ENCODE measurements at regions not wholly inside any gene's neighbourhood (a gene's known extent, or its start where the extent isn't known, plus 50 kb on each side); places are given as distances from the start of the nearest gene placed in this dataset.

DNA sequence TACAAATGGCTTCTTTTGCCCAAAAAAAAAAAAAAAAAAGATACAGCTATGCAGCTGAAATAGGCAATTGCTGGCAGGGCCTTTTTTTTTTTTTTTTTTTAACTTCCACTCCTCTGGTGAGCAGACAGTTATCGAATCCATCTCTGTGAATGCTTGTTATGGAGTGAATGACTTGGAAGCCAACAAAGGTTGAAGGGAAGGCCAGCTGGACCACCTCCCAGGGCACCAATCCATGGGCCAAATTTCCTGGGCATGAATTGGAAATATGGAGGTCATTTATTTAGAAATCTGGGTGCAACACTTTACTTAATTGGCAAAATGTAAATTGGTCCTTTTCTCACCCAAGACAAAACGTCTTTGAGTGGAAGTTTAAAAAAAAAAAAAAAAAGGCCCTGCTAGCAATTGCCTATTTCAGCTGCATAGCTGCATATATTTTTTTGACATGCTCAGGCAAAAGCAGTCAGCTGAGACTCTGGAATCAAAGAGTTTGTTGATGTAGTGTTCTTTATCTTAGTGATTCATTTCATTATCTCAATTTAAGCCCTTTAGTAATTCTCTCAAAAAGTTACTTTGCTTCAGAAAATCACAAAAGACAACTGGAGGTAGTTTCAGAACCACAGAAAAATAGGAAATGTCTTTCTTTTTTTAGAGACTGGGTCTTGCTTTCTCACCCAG is 392.2 kb upstream of the KLF4 start:
- CTCF ChIA-PET, result no interaction called here

DNA sequence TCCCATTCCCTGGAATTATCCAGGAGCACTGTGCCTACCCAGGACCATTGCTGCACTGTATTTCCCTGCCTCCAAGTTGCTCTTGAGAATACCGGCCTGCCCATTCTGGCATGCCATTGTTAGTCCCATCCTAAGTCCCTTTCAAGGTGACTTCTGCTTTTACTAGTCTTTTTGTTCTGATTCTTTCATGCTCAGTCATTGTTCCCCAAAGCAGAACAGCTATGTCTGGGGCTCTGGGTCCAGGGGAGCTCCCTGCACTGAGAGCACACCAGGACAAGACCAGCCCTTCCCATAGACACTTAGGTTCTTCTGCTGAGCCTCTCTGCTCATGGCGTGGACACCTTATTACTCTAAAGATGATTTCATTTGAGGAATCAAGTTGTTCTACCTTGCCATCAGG is 388.9 kb upstream of the KLF4 start:
- Histone ChIP-seq H3K36me3 (ENCODE audit: control insufficient read depth in 4 of 4, insufficient read depth in 4 of 4, low read length in 3 of 4) (no peaks in the 10 kb centered on the region), H3K4me1 (ENCODE audit: control extremely low read depth in 1 of 4, control insufficient read depth in 4 of 4, insufficient read depth in 4 of 4, low read length in 3 of 4) (peaks cover 0 to 9% (median 8%) of the 10 kb centered on the region in 4 experiments), H3K27ac (ENCODE audit: insufficient read depth in 1 of 2, low read depth in 1 of 2, low read length in 2 of 2, poor library complexity in 1 of 2, severe bottlenecking in 2 of 2) (no peak overlapping the region), H3K27me3 (replicated peaks in 2 of 5; ENCODE audit: control insufficient read depth in 4 of 5, insufficient read depth in 5 of 5, low read length in 4 of 5) (no peaks in the 10 kb centered on the region), H3K4me3 (ENCODE audit: control insufficient read depth in 1 of 7, extremely low read depth in 1 of 7, insufficient read depth in 4 of 7, low read depth in 2 of 7, low read length in 6 of 7) (no peak overlapping the region), H3K9me3 (ENCODE audit: control extremely low read depth in 1 of 5, control insufficient read depth in 4 of 5, insufficient read depth in 2 of 5, low read depth in 1 of 5, low read length in 4 of 5) (no peaks in the 10 kb centered on the region)
- CTCF ChIA-PET, result no interaction called here
- 100% methylated on average over 2 of the region's 2 CpGs for WGBS (ENCODE audit: insufficient coverage)
- POLR2A ChIA-PET, result no interaction called here
- no peak for DNase-seq

More for the DNA sequence above, 392.2 kb upstream of the KLF4 start:
- H3K4me1 ChIP-seq (ENCODE audit: control extremely low read depth in 1 of 4, control insufficient read depth in 4 of 4, insufficient read depth in 4 of 4, low read length in 3 of 4), result no peaks in the 10 kb centered on the region
- H3K36me3 ChIP-seq (ENCODE audit: control insufficient read depth in 4 of 4, insufficient read depth in 4 of 4, low read length in 3 of 4), result no peaks in the 10 kb centered on the region
- H3K27me3 ChIP-seq (replicated peaks in 2 of 5; ENCODE audit: control insufficient read depth in 4 of 5, insufficient read depth in 5 of 5, low read length in 4 of 5), result no peaks in the 10 kb centered on the region
- no peak overlapping the region for H3K4me3 ChIP-seq (ENCODE audit: control insufficient read depth in 1 of 7, extremely low read depth in 1 of 7, insufficient read depth in 4 of 7, low read depth in 2 of 7, low read length in 6 of 7)
- no peaks in the 10 kb centered on the region for H3K9me3 ChIP-seq (ENCODE audit: control extremely low read depth in 1 of 5, control insufficient read depth in 4 of 5, insufficient read depth in 2 of 5, low read depth in 1 of 5, low read length in 4 of 5)
- WGBS (ENCODE audit: insufficient coverage), result 100% methylated on average over 2 of the region's 2 CpGs
- DNase-seq, result no peak
- POLR2A ChIA-PET, result no interaction called here
- H3K27ac ChIP-seq (ENCODE audit: insufficient read depth in 1 of 2, low read depth in 1 of 2, low read length in 2 of 2, poor library complexity in 1 of 2, severe bottlenecking in 2 of 2), result no peak overlapping the region

DNA sequence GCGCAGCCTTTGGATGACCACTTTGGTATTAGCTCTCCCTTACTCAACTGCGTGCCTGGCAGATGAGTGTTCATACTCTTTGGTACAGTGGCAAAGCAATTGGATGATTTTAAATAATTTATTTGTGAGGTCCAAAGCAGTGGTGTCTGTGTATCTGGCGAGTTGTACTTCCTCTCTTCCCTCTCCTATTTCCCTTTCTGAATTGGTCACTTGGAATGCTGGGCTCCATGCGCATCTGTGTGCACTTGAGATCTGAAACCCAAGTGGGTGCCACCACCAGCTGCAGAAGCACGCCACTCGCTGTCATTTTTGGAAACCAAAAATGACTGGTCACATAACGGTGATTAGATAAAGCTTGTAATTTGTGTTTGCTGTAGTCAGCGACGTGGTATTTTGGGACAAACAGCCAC is 386.0 kb upstream of the KLF4 start:
- 89% methylated on average over 3 of the region's 9 CpGs for WGBS (ENCODE audit: insufficient coverage)

DNA sequence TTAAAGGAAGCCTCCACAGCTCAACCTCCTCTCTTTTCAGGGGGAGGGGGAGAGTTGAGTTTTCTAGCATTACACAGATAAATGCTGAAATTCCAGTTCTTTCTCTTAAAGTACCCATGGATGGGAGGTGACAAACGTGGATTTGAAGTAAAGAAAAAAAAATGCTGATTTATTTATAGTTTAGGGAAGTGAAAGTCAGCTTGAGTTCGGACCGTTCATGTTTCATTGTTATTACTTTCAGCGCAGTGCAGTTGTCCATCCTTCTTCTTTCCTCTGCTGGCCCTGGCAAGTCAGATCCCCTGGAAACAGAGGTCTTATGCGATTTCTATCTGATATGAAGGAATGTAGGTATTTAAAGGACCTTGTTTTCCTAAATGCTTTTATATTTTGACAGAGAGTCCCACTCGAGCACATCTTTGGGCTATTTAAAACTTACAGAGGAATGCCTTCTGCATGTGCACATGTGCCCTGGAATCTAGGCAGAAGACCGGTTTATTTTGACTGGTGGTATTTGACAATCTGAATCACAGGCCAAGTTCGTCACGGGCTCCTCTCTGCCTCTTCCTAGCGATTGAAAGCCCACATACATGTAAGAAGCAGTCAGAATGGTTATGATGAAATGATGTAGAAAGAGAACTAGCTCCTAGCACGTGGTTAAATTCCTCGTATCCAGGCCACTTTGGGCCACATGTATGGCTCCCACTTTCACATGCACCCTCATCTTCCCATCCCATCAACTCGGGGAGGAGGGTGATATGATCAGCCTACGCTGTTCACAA is 385.2 kb upstream of the KLF4 start:
- Histone ChIP-seq H3K9me3 (ENCODE audit: control extremely low read depth in 1 of 5, control insufficient read depth in 4 of 5, insufficient read depth in 2 of 5, low read depth in 1 of 5, low read length in 4 of 5) (no peaks in the 10 kb centered on the region), H3K27me3 (replicated peaks in 2 of 5; ENCODE audit: control insufficient read depth in 4 of 5, insufficient read depth in 5 of 5, low read length in 4 of 5) (no peaks in the 10 kb centered on the region), H3K4me1 (ENCODE audit: control extremely low read depth in 1 of 4, control insufficient read depth in 4 of 4, insufficient read depth in 4 of 4, low read length in 3 of 4) (peaks cover 0 to 11% (median 9%) of the 10 kb centered on the region in 4 experiments), H3K36me3 (ENCODE audit: control insufficient read depth in 4 of 4, insufficient read depth in 4 of 4, low read length in 3 of 4) (no peaks in the 10 kb centered on the region), H3K4me3 (ENCODE audit: control insufficient read depth in 1 of 7, extremely low read depth in 1 of 7, insufficient read depth in 4 of 7, low read depth in 2 of 7, low read length in 6 of 7) (peak overlapping the region in 2 of 7 experiments; percentile 22 to 54), H3K27ac (ENCODE audit: insufficient read depth in 1 of 2, low read depth in 1 of 2, low read length in 2 of 2, poor library complexity in 1 of 2, severe bottlenecking in 2 of 2) (no peak overlapping the region)
- ChIA-PET CTCF (no interaction called here), POLR2A (no interaction called here)
- peak in 2 of 3 donors; percentile 39 to 43 for DNase-seq
- WGBS (ENCODE audit: insufficient coverage), result 72% methylated on average over 10 of the region's 14 CpGs

More for the DNA sequence above, 386.0 kb upstream of the KLF4 start:
- H3K4me3 ChIP-seq (ENCODE audit: control insufficient read depth in 1 of 7, extremely low read depth in 1 of 7, insufficient read depth in 4 of 7, low read depth in 2 of 7, low read length in 6 of 7), result no peak overlapping the region
- POLR2A ChIA-PET, result interaction anchor here (0.6 kb wide), 1 partner anchor 237 kb away, joined by 3 read pairs; no protein-coding TSS in a partner anchor
- H3K4me1 ChIP-seq (ENCODE audit: control extremely low read depth in 1 of 4, control insufficient read depth in 4 of 4, insufficient read depth in 4 of 4, low read length in 3 of 4), result peaks cover 0 to 11% (median 9%) of the 10 kb centered on the region in 4 experiments
- H3K9me3 ChIP-seq (ENCODE audit: control extremely low read depth in 1 of 5, control insufficient read depth in 4 of 5, insufficient read depth in 2 of 5, low read depth in 1 of 5, low read length in 4 of 5), result no peaks in the 10 kb centered on the region
- no peaks in the 10 kb centered on the region for H3K36me3 ChIP-seq (ENCODE audit: control insufficient read depth in 4 of 4, insufficient read depth in 4 of 4, low read length in 3 of 4)
- CTCF ChIA-PET, result no interaction called here
- no peak overlapping the region for H3K27ac ChIP-seq (ENCODE audit: insufficient read depth in 1 of 2, low read depth in 1 of 2, low read length in 2 of 2, poor library complexity in 1 of 2, severe bottlenecking in 2 of 2)
- no peak for DNase-seq
- H3K27me3 ChIP-seq (replicated peaks in 2 of 5; ENCODE audit: control insufficient read depth in 4 of 5, insufficient read depth in 5 of 5, low read length in 4 of 5), result no peaks in the 10 kb centered on the region

DNA sequence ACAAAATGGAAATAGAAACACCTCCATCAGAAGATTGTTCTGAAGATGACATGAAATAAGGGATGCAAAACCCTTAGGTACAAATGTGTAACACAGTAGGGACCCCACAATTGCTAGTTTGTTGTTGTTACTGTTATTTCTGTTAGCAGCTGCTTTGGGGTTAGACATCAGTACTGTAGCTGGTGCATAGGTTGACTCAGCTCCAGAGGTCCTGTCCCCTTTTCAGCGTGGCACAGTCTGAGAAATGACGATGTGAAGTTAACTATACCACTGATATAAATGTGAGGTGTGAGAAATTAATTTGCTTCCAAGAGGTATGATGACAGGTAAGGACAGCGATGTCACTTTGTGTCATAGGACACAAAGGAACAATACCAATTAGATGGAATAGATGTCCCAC is 384.6 kb upstream of the KLF4 start:
- Histone ChIP-seq H3K4me3 (ENCODE audit: control insufficient read depth in 1 of 7, extremely low read depth in 1 of 7, insufficient read depth in 4 of 7, low read depth in 2 of 7, low read length in 6 of 7) (peak overlapping the region in 1 of 7 experiments; percentile 54), H3K27ac (ENCODE audit: insufficient read depth in 1 of 2, low read depth in 1 of 2, low read length in 2 of 2, poor library complexity in 1 of 2, severe bottlenecking in 2 of 2) (no peak overlapping the region), H3K27me3 (replicated peaks in 2 of 5; ENCODE audit: control insufficient read depth in 4 of 5, insufficient read depth in 5 of 5, low read length in 4 of 5) (no peaks in the 10 kb centered on the region), H3K4me1 (ENCODE audit: control extremely low read depth in 1 of 4, control insufficient read depth in 4 of 4, insufficient read depth in 4 of 4, low read length in 3 of 4) (peaks cover 0 to 12% (median 9%) of the 10 kb centered on the region in 4 experiments), H3K9me3 (ENCODE audit: control extremely low read depth in 1 of 5, control insufficient read depth in 4 of 5, insufficient read depth in 2 of 5, low read depth in 1 of 5, low read length in 4 of 5) (no peaks in the 10 kb centered on the region), H3K36me3 (ENCODE audit: control insufficient read depth in 4 of 4, insufficient read depth in 4 of 4, low read length in 3 of 4) (no peaks in the 10 kb centered on the region)
- DNase-seq, result no peak
- CTCF ChIA-PET, result no interaction called here
- POLR2A ChIA-PET, result no interaction called here
- WGBS (ENCODE audit: insufficient coverage), result 100% methylated on average over 1 of the region's 3 CpGs

DNA sequence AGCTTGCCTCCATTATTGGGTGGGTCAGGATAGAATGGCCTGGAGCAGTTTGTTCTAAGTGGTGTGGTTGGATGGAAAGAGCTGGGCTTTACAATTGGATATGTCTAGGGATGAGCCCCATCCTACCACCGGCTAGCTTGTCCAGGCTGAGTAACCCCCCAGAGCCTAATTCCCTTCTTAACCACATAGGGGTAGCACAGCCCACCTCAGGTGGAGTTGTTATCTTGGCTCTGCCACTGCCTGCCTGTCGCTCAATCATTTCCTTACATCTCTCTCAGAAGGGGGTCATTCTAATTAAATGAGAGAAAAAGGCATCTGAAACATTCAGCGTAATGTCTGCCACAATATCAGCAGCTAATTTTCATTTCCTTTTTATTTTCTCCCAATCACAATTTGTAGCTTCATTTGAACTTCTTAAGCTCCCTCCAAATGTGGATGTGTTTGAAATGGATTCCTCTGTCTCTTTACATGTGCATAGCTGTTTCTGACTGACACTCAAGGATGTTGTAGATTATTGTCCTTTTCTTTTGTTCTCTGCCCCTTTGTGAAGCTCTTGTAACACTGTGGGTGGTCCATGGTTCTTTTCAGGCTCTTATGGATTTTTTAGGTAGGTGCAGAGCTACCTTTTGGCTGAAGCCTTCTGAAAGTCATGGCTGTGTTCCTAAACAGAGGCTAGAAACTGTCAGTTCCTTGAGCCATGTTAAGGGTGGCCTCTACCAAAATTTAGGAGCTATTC is 383.1 kb upstream of the KLF4 start:
- no CpG with 5 or more reads among the region's 3 CpGs for WGBS (ENCODE audit: insufficient coverage)
- DNase-seq, result no peak
- no peak overlapping the region for H3K27ac ChIP-seq (ENCODE audit: insufficient read depth in 1 of 2, low read depth in 1 of 2, low read length in 2 of 2, poor library complexity in 1 of 2, severe bottlenecking in 2 of 2)
- no peaks in the 10 kb centered on the region for H3K27me3 ChIP-seq (replicated peaks in 2 of 5; ENCODE audit: control insufficient read depth in 4 of 5, insufficient read depth in 5 of 5, low read length in 4 of 5)
- ChIA-PET CTCF (no interaction called here), POLR2A (no interaction called here)
- peaks cover 13 to 24% (median 22%) of the 10 kb centered on the region in 4 experiments for H3K4me1 ChIP-seq (ENCODE audit: control extremely low read depth in 1 of 4, control insufficient read depth in 4 of 4, insufficient read depth in 4 of 4, low read length in 3 of 4)
- no peak overlapping the region for H3K4me3 ChIP-seq (ENCODE audit: control insufficient read depth in 1 of 7, extremely low read depth in 1 of 7, insufficient read depth in 4 of 7, low read depth in 2 of 7, low read length in 6 of 7)
- H3K9me3 ChIP-seq (ENCODE audit: control extremely low read depth in 1 of 5, control insufficient read depth in 4 of 5, insufficient read depth in 2 of 5, low read depth in 1 of 5, low read length in 4 of 5), result no peaks in the 10 kb centered on the region
- H3K36me3 ChIP-seq (ENCODE audit: control insufficient read depth in 4 of 4, insufficient read depth in 4 of 4, low read length in 3 of 4), result no peaks in the 10 kb centered on the region

All from common myeloid progenitor, CD34-positive (primary cell).